SK-N-SH treated with all-trans-retinoic acid at 6 μM for 48 hours (cell line): ENCODE measurements at regions not wholly inside any gene's neighbourhood (a gene's known extent, or its start where the extent isn't known, plus 50 kb on each side); places are given as distances from the start of the nearest gene placed in this dataset.

Experiments used
- ATAC-seq: fragments of 200-7000 bp; cut with Tn5 transposase; 3 replicates; pipeline ENCODE4 v1.9.1; 2020; ENCODE audit warnings: mild to moderate bottlenecking, moderate library complexity
- BACH2 ChIP-seq: fragments of 250-450 bp; sonication (Bioruptor Pico); IDR thresholded peaks from 2 replicates; pipeline ENCODE4 v1.9.0; 2021; ENCODE audit warnings: mild to moderate bottlenecking, borderline replicate concordance
- CREB5 ChIP-seq: fragments of 250-450 bp; sonication (Bioruptor Pico); IDR thresholded peaks from 2 replicates; pipeline ENCODE4 v1.5.1; 2020; ENCODE audit warnings: low read depth, mild to moderate bottlenecking, moderate library complexity
- CSDC2 ChIP-seq: fragments of 250-450 bp; sonication (Bioruptor Pico); IDR thresholded peaks from 2 replicates; pipeline ENCODE4 v1.5.0; 2020; ENCODE audit warnings: mild to moderate bottlenecking, moderate library complexity
- CSRNP3 ChIP-seq: fragments of 250-450 bp; sonication (Bioruptor Pico); IDR thresholded peaks from 2 replicates; pipeline ENCODE4 v1.5.1; 2021; ENCODE audit warnings: mild to moderate bottlenecking, moderate library complexity
- ESRRG ChIP-seq: fragments of 250-450 bp; sonication (Bioruptor Pico); IDR thresholded peaks from 2 replicates; pipeline ENCODE4 v1.6.1; 2021; ENCODE audit warnings: mild to moderate bottlenecking
- GLIS3 ChIP-seq: fragments of 250-450 bp; sonication (Bioruptor Pico); IDR thresholded peaks from 2 replicates; pipeline ENCODE4 v1.5.0; 2020; ENCODE audit warnings: mild to moderate bottlenecking, moderate library complexity
- ISL1 ChIP-seq: fragments of 250-450 bp; sonication (Bioruptor Pico); IDR thresholded peaks from 2 replicates; pipeline ENCODE4 v2.1.2; 2022; ENCODE audit warnings: mild to moderate bottlenecking, moderate library complexity
- OSR1 ChIP-seq: fragments of 250-450 bp; sonication (Bioruptor Pico); IDR thresholded peaks from 2 replicates; pipeline ENCODE4 v1.8.0; 2022; ENCODE audit warnings: moderate library complexity, mild to moderate bottlenecking, inconsistent platforms
- PATZ1 ChIP-seq: fragments of 250-450 bp; sonication (Bioruptor Pico); IDR thresholded peaks from 2 replicates; pipeline ENCODE4 v1.8.0; 2020; ENCODE audit warnings: mild to moderate bottlenecking, moderate library complexity, borderline replicate concordance
- POU6F1 ChIP-seq: fragments of 250-450 bp; sonication (Bioruptor Pico); IDR thresholded peaks from 2 replicates; pipeline ENCODE4 v1.8.0; 2021; ENCODE audit warnings: low read depth, mild to moderate bottlenecking, moderate library complexity, borderline replicate concordance
- RARB ChIP-seq: fragments of 250-450 bp; sonication (Bioruptor Pico); IDR thresholded peaks from 2 replicates; pipeline ENCODE4 v1.8.0; 2021; ENCODE audit warnings: mild to moderate bottlenecking, moderate library complexity
- SNAI2 ChIP-seq: fragments of 250-450 bp; sonication (Bioruptor Pico); IDR thresholded peaks from 2 replicates; pipeline ENCODE4 v1.5.0; 2020; ENCODE audit warnings: mild to moderate bottlenecking, moderate library complexity
- TCF4 ChIP-seq: fragments of 250-450 bp; sonication (Bioruptor Pico); IDR thresholded peaks from 2 replicates; pipeline ENCODE4 v1.8.0; 2021; ENCODE audit warnings: mild to moderate bottlenecking, moderate library complexity, borderline replicate concordance
- TSHZ2 ChIP-seq: fragments of 250-450 bp; sonication (Bioruptor Pico); IDR thresholded peaks from 2 replicates; pipeline ENCODE4 v1.5.0; 2020; ENCODE audit warnings: mild to moderate bottlenecking, moderate library complexity
- ZC3H10 ChIP-seq: fragments of 250-450 bp; sonication (Bioruptor Pico); IDR thresholded peaks from 2 replicates; pipeline ENCODE4 v1.5.1; 2021; ENCODE audit warnings: mild to moderate bottlenecking, moderate library complexity
- ZFP3 ChIP-seq: fragments of 250-450 bp; sonication (Bioruptor Pico); IDR thresholded peaks from 2 replicates; pipeline ENCODE4 v1.5.0; 2020; ENCODE audit warnings: mild to moderate bottlenecking, moderate library complexity
- ZFP30 ChIP-seq: fragments of 450-650 bp; formaldehyde crosslinking; IDR thresholded peaks from 2 replicates; pipeline ENCODE4 v1.5.0; 2022; ENCODE audit warnings: mild to moderate bottlenecking, moderate library complexity
- ZNF565 ChIP-seq: fragments of 450-650 bp; formaldehyde crosslinking; conservative IDR thresholded peaks from 2 replicates; pipeline ENCODE4 v1.5.0; 2020; ENCODE audit warnings: low read depth, mild to moderate bottlenecking, moderate library complexity
- ZNF70 ChIP-seq: fragments of 450-650 bp; formaldehyde crosslinking; IDR thresholded peaks from 2 replicates; pipeline ENCODE4 v1.5.0; 2020; ENCODE audit warnings: mild to moderate bottlenecking, moderate library complexity
- ZNF8 ChIP-seq: fragments of 450-650 bp; formaldehyde crosslinking; IDR thresholded peaks from 2 replicates; pipeline ENCODE4 v1.5.0; 2020; ENCODE audit warnings: mild to moderate bottlenecking, moderate library complexity

- ATAC-seq, result no peak
- no peak for TF ChIP-seq PATZ1 (CRISPR knock-in tag)
- no peak for TF ChIP-seq ZC3H10 (CRISPR knock-in tag)
- TF ChIP-seq ZNF8 (CRISPR knock-in tag), result no peak
- TF ChIP-seq POU6F1, result no peak
- no peak for TF ChIP-seq SNAI2 (CRISPR knock-in tag)
- TF ChIP-seq ESRRG (CRISPR knock-in tag), result no peak
- TF ChIP-seq ZNF70, result no peak
- no peak for TF ChIP-seq ISL1 (CRISPR knock-in tag)
Measured at GRCh38 chr4:101464596-101464995, 117.3 kb upstream of the PPP3CA start.

GRCh38 chr4:101458914-101459313, 111.6 kb upstream of the PPP3CA start:
- TF ChIP-seq TCF4 (CRISPR knock-in tag), result no peak
- no peak for TF ChIP-seq GLIS3 (CRISPR knock-in tag)
- no peak for TF ChIP-seq ZNF8 (CRISPR knock-in tag)
- TF ChIP-seq OSR1, result no peak
- TF ChIP-seq POU6F1, result no peak
- no peak for TF ChIP-seq ZFP30 (CRISPR knock-in tag)
- no peak for TF ChIP-seq TSHZ2 (CRISPR knock-in tag)
- no peak for TF ChIP-seq ESRRG (CRISPR knock-in tag)
- no peak for TF ChIP-seq RARB (CRISPR knock-in tag)
- no peak for TF ChIP-seq ISL1 (CRISPR knock-in tag)
- TF ChIP-seq PATZ1 (CRISPR knock-in tag), result no peak
- no peak for TF ChIP-seq BACH2 (CRISPR knock-in tag)
- no peak for TF ChIP-seq SNAI2 (CRISPR knock-in tag)
- no peak for TF ChIP-seq CREB5 (CRISPR knock-in tag)
- no peak for TF ChIP-seq CSDC2 (CRISPR knock-in tag)
- no peak for TF ChIP-seq ZFP3 (CRISPR knock-in tag)
- no peak for TF ChIP-seq ZNF70
- no peak for TF ChIP-seq CSRNP3 (CRISPR knock-in tag)
- TF ChIP-seq ZC3H10 (CRISPR knock-in tag), result no peak
- no peak for TF ChIP-seq ZNF565 (CRISPR knock-in tag)
- ATAC-seq, result no peak
